Tibial nerve (tissue), 4 donors: ENCODE measurements at regions not wholly inside any gene's neighbourhood (a gene's known extent, or its start where the extent isn't known, plus 50 kb on each side); places are given as distances from the start of the nearest gene placed in this dataset.

Experiments used
- DNase-seq, 2 donors: peaks; one replicate each; pipeline ENCODE4 v3.0.0-alpha.2; 2019; ENCODE audit warnings: low spot score in 2 of 2
- H3K27ac ChIP-seq, 4 donors: fragments of 200-600 bp; sonication (generic) in 3 of 4; one replicate each; pipeline ENCODE4 v1.5.1; 2017 to 2019; ENCODE audit warnings: mild to moderate bottlenecking in 1 of 4
- H3K27me3 ChIP-seq, 2 donors: fragments of 200-600 bp; sonication (generic) in 1 of 2; one replicate each; pipeline versions ENCODE4 v1.5.1 to v1.6.0; 2017 to 2019
- H3K36me3 ChIP-seq, 3 donors: fragments of 200-600 bp; sonication (generic); one replicate each; pipeline ENCODE4 v1.5.1; 2018 to 2019
- H3K4me1 ChIP-seq, 4 donors: fragments of 200-600 bp; sonication (generic) in 3 of 4; one replicate each; pipeline ENCODE4 v1.5.1; 2017 to 2019
- H3K4me3 ChIP-seq, 4 donors: fragments of 200-600 bp; sonication (generic) in 3 of 4; one replicate each; pipeline ENCODE4 v1.5.1; 2017 to 2019; ENCODE audit warnings: mild to moderate bottlenecking in 1 of 4, moderate library complexity in 1 of 4
- H3K9me3 ChIP-seq, 4 donors: fragments of 200-600 bp; sonication (generic) in 3 of 4; one replicate each; pipeline ENCODE4 v1.5.1; 2017 to 2019
- CTCF ChIP-seq, 5 experiments: fragments of 200-600 bp in 3 of 5; fragments of 450-650 bp in 2 of 5; sonication (generic) in 3 of 5; IDR thresholded peaks; one replicate each; pipeline ENCODE4 v1.5.1; 2016 to 2019; ENCODE audit warnings: antibody characterized with exemption in 5 of 5, mild to moderate bottlenecking in 3 of 5, moderate library complexity in 2 of 5
- EP300 ChIP-seq, 2 donors: sonication (generic); formaldehyde crosslinking; IDR thresholded peaks; one replicate each; pipeline ENCODE4 v1.6.1; 2017; ENCODE audit warnings: antibody characterized with exemption in 2 of 2, mild to moderate bottlenecking in 1 of 2
- POLR2A ChIP-seq, 2 donors: fragments of 450-650 bp; IDR thresholded peaks; one replicate each; pipeline ENCODE4 v1.6.1; 2017; ENCODE audit warnings: antibody characterized with exemption in 2 of 2, mild to moderate bottlenecking in 2 of 2, moderate library complexity in 2 of 2
- WGBS, 2 donors: methylation state at CpG; one replicate each; pipeline ENCODE4 v1.1.5; 2018; 5-methylcytosine and 5-hydroxymethylcytosine counted together

GRCh38 chr15:26145796-26146195, 282.7 kb upstream of the ATP10A start:
- no peaks in the 10 kb centered on the region for H3K27me3 ChIP-seq
- no peaks in the 10 kb centered on the region for H3K9me3 ChIP-seq
- H3K4me3 ChIP-seq = no peak overlapping the region
- H3K36me3 ChIP-seq = no peaks in the 10 kb centered on the region
- TF ChIP-seq EP300 (IDR thresholded peaks at IDR 0.05) = no peak
- TF ChIP-seq CTCF (IDR thresholded peaks at IDR 0.05) = no peak
- TF ChIP-seq POLR2A (IDR thresholded peaks at IDR 0.05) = no peak
- WGBS, 2 donors = 77 to 79% methylated on average over 2 of the region's 2 CpGs
- no peaks in the 10 kb centered on the region for H3K4me1 ChIP-seq
- no peak for DNase-seq
- no peak overlapping the region for H3K27ac ChIP-seq

- 73 to 74% methylated on average over 4 of the region's 4 CpGs for WGBS, 2 donors
Observed at GRCh38 chr15:26144836-26145235, 281.7 kb upstream of the ATP10A start.

GRCh38 chr15:26143221-26143620, 280.1 kb upstream of the ATP10A start:
- no peak overlapping the region for H3K4me3 ChIP-seq
- H3K36me3 ChIP-seq = no peaks in the 10 kb centered on the region
- WGBS, 2 donors = 95 to 96% methylated on average over 1 of the region's 1 CpG
- H3K4me1 ChIP-seq = no peaks in the 10 kb centered on the region
- no peak overlapping the region for H3K27ac ChIP-seq
- no peaks in the 10 kb centered on the region for H3K9me3 ChIP-seq
- no peak for DNase-seq
- no peak for TF ChIP-seq CTCF (IDR thresholded peaks at IDR 0.05)
- no peak for TF ChIP-seq EP300 (IDR thresholded peaks at IDR 0.05)
- TF ChIP-seq POLR2A (IDR thresholded peaks at IDR 0.05) = no peak
- H3K27me3 ChIP-seq = no peaks in the 10 kb centered on the region

More at GRCh38 chr15:26144836-26145235, 281.7 kb upstream of the ATP10A start:
- no peak for TF ChIP-seq POLR2A (IDR thresholded peaks at IDR 0.05)
- TF ChIP-seq EP300 (IDR thresholded peaks at IDR 0.05) = no peak
- TF ChIP-seq CTCF (IDR thresholded peaks at IDR 0.05) = no peak
- Histone ChIP-seq H3K4me3 (no peak overlapping the region), H3K36me3 (no peaks in the 10 kb centered on the region), H3K27ac (no peak overlapping the region), H3K4me1 (no peaks in the 10 kb centered on the region), H3K9me3 (no peaks in the 10 kb centered on the region), H3K27me3 (no peaks in the 10 kb centered on the region)
- DNase-seq = no peak

GRCh38 chr15:26134812-26135211, 271.7 kb upstream of the ATP10A start:
- no peak for DNase-seq
- no peaks in the 10 kb centered on the region for H3K27me3 ChIP-seq
- TF ChIP-seq EP300 (IDR thresholded peaks at IDR 0.05) (no peak), CTCF (IDR thresholded peaks at IDR 0.05) (no peak), POLR2A (IDR thresholded peaks at IDR 0.05) (no peak)
- H3K4me3 ChIP-seq = no peak overlapping the region
- no peaks in the 10 kb centered on the region for H3K9me3 ChIP-seq
- H3K36me3 ChIP-seq = no peaks in the 10 kb centered on the region
- H3K4me1 ChIP-seq = no peaks in the 10 kb centered on the region
- 78 to 92% methylated on average over 11 of the region's 11 CpGs for WGBS, 2 donors
- H3K27ac ChIP-seq = no peak overlapping the region

- DNase-seq = no peak
- TF ChIP-seq POLR2A (IDR thresholded peaks at IDR 0.05) (no peak), EP300 (IDR thresholded peaks at IDR 0.05) (no peak), CTCF (IDR thresholded peaks at IDR 0.05) (no peak)
- Histone ChIP-seq H3K36me3 (no peaks in the 10 kb centered on the region), H3K27me3 (no peaks in the 10 kb centered on the region), H3K4me1 (no peaks in the 10 kb centered on the region), H3K4me3 (no peak overlapping the region), H3K9me3 (no peaks in the 10 kb centered on the region), H3K27ac (no peak overlapping the region)
- 78 to 82% methylated on average over 5 of the region's 5 CpGs for WGBS, 2 donors
Observed at GRCh38 chr15:26134152-26134551, 271.0 kb upstream of the ATP10A start.
